H9 (cell line): ENCODE measurements at regions not wholly inside any gene's neighbourhood (a gene's known extent, or its start where the extent isn't known, plus 50 kb on each side); places are given as distances from the start of the nearest gene placed in this dataset.

Experiments
- DNase-seq: peaks from one replicate; pipeline ENCODE4 v3.0.0-alpha.2; 2017
- H2AFZ ChIP-seq: one replicate; pipeline ENCODE4 v1.6.1; 2013; ENCODE audit warnings: mild to moderate bottlenecking, low read length, control low read depth, moderate library complexity
- H2AK5ac ChIP-seq: 2 replicates; pipeline ENCODE4 v1.6.1; 2013; ENCODE audit warnings: low read length, control low read depth, mixed read lengths; ENCODE audit not compliant: insufficient read length
- H2BK120ac ChIP-seq: one replicate; pipeline ENCODE4 v1.6.1; 2013; ENCODE audit warnings: low read depth, mild to moderate bottlenecking, low read length, control low read depth, inconsistent platforms; ENCODE audit not compliant: poor library complexity, severe bottlenecking
- H2BK12ac ChIP-seq: 2 replicates; pipeline ENCODE4 v1.6.1; 2013; ENCODE audit warnings: low read length, control low read depth, mixed read lengths, low read depth; ENCODE audit not compliant: insufficient read length
- H2BK15ac ChIP-seq: 2 replicates; pipeline ENCODE4 v1.6.1; 2013; ENCODE audit warnings: low read depth, low read length, control low read depth
- H2BK20ac ChIP-seq: one replicate; pipeline ENCODE4 v1.6.1; 2013; ENCODE audit warnings: low read depth, mild to moderate bottlenecking, low read length, control low read depth, inconsistent platforms; ENCODE audit not compliant: poor library complexity, severe bottlenecking
- H2BK5ac ChIP-seq: 2 replicates; pipeline ENCODE4 v1.6.1; 2013; ENCODE audit warnings: low read length, control low read depth, mixed read lengths; ENCODE audit not compliant: insufficient read length
- H3K14ac ChIP-seq: 2 replicates; pipeline ENCODE4 v1.6.1; 2013; ENCODE audit warnings: low read length, control low read depth; ENCODE audit not compliant: insufficient read depth
- H3K18ac ChIP-seq: 2 replicates; pipeline ENCODE4 v1.6.1; 2013; ENCODE audit warnings: low read depth, mild to moderate bottlenecking, mixed read lengths, low read length, control low read depth; ENCODE audit not compliant: insufficient read length
- H3K23ac ChIP-seq: 2 replicates; pipeline ENCODE4 v1.6.1; 2013; ENCODE audit warnings: low read length, control low read depth, mixed read lengths, low read depth; ENCODE audit not compliant: insufficient read length
- H3K23me2 ChIP-seq: 2 replicates; pipeline ENCODE4 v1.6.1; 2013; ENCODE audit warnings: low read depth, mild to moderate bottlenecking, mixed read lengths, low read length, control low read depth; ENCODE audit not compliant: insufficient read length, poor library complexity, severe bottlenecking
- H3K27ac ChIP-seq: 2 replicates; pipeline ENCODE4 v1.5.1; 2013; ENCODE audit warnings: low read length, control low read depth, mixed read lengths, low read depth; ENCODE audit not compliant: insufficient read length
- H3K27me3 ChIP-seq: 2 replicates; pipeline ENCODE4 v1.6.1; 2013; ENCODE audit warnings: low read length, control low read depth, inconsistent platforms; ENCODE audit not compliant: insufficient read depth
- H3K4ac ChIP-seq: 2 replicates; pipeline ENCODE4 v1.6.1; 2013; ENCODE audit warnings: low read depth, mild to moderate bottlenecking, control low read depth, inconsistent platforms, low read length, moderate library complexity
- H3K4me1 ChIP-seq: 2 replicates; pipeline ENCODE4 v1.6.1; 2013; ENCODE audit warnings: low read length, control low read depth, inconsistent platforms; ENCODE audit not compliant: insufficient read depth
- H3K4me2 ChIP-seq: 2 replicates; pipeline ENCODE4 v1.6.1; 2013; ENCODE audit warnings: low read length, control low read depth, mixed read lengths; ENCODE audit not compliant: insufficient read length, insufficient read depth
- H3K56ac ChIP-seq: 2 replicates; pipeline ENCODE4 v1.6.1; 2013; ENCODE audit warnings: low read depth, mild to moderate bottlenecking, mixed read lengths, low read length, control low read depth; ENCODE audit not compliant: insufficient read length
- H3K79me1 ChIP-seq: 2 replicates; pipeline ENCODE4 v1.6.1; 2013; ENCODE audit warnings: low read depth, mild to moderate bottlenecking, moderate library complexity, low read length, control low read depth, inconsistent platforms; ENCODE audit not compliant: insufficient read depth, poor library complexity, severe bottlenecking
- H3K79me2 ChIP-seq: 2 replicates; pipeline ENCODE4 v1.6.1; 2013; ENCODE audit warnings: low read length, control low read depth, inconsistent platforms; ENCODE audit not compliant: insufficient read depth
- H3K9ac ChIP-seq: 2 replicates; pipeline ENCODE4 v1.6.1; 2013; ENCODE audit warnings: low read length, control low read depth, mixed read lengths; ENCODE audit not compliant: insufficient read length; ENCODE audit errors: extremely low read depth
- H3K9me3 ChIP-seq: one replicate; pipeline ENCODE4 v1.6.1; 2013; ENCODE audit warnings: low read depth, low read length, inconsistent platforms; ENCODE audit not compliant: control insufficient read depth
- H3T11ph ChIP-seq: one replicate; pipeline ENCODE4 v1.6.1; 2013; ENCODE audit warnings: mild to moderate bottlenecking, low read length, control low read depth, inconsistent platforms
- H4K20me1 ChIP-seq: one replicate; pipeline ENCODE4 v1.6.1; 2013; ENCODE audit not compliant: control insufficient read depth, insufficient read length, insufficient read depth
- H4K5ac ChIP-seq: 2 replicates; pipeline ENCODE4 v1.6.1; 2013; ENCODE audit warnings: low read depth, mild to moderate bottlenecking, mixed read lengths, low read length, control low read depth; ENCODE audit not compliant: insufficient read length
- H4K8ac ChIP-seq: replicated peaks from 2 replicates; pipeline ENCODE4 v1.6.1; 2013; ENCODE audit warnings: low read length, control low read depth, mixed read lengths, low read depth; ENCODE audit not compliant: insufficient read length
- H4K91ac ChIP-seq: 2 replicates; pipeline ENCODE4 v1.6.1; 2013; ENCODE audit warnings: low read depth, mild to moderate bottlenecking, moderate library complexity, mixed read lengths, low read length, control low read depth; ENCODE audit not compliant: insufficient read length
- H3K27ac Mint-ChIP-seq, 3 experiments: 2 replicates in 2 of 3; 3 replicates in 1 of 3; pipeline ENCODE4 v1.8.0; 2020 to 2021; ENCODE audit warnings: mixed read lengths in 3 of 3, mild to moderate bottlenecking in 1 of 3, moderate library complexity in 1 of 3
- H3K27me3 Mint-ChIP-seq: 2 replicates; pipeline ENCODE4 v1.8.0; 2021; ENCODE audit warnings: low read depth, mild to moderate bottlenecking, moderate library complexity, mixed read lengths
- H3K36me3 Mint-ChIP-seq, 3 experiments: 2 replicates in 2 of 3; 3 replicates in 1 of 3; pipeline ENCODE4 v1.8.0; 2020 to 2021; ENCODE audit warnings: low read depth in 3 of 3, mixed read lengths in 3 of 3; ENCODE audit not compliant: insufficient read depth in 1 of 3
- H3K4me1 Mint-ChIP-seq, 2 experiments: 2 replicates each; pipeline ENCODE4 v1.8.0; 2020; ENCODE audit warnings: mixed read lengths in 2 of 2
- H3K4me3 Mint-ChIP-seq, 2 experiments: 2 replicates in 1 of 2; 3 replicates in 1 of 2; pipeline ENCODE4 v1.8.0; 2020 to 2021; ENCODE audit warnings: mild to moderate bottlenecking in 2 of 2, mixed read lengths in 2 of 2, moderate library complexity in 1 of 2
- H3K9me3 Mint-ChIP-seq, 2 experiments: 2 replicates in 1 of 2; 3 replicates in 1 of 2; pipeline ENCODE4 v1.8.0; 2020; ENCODE audit warnings: mild to moderate bottlenecking in 2 of 2, mixed read lengths in 2 of 2, moderate library complexity in 1 of 2
- WGBS: extraction: QIAGEN DNeasy Blood & Tissue Kit; methylation state at CpG from one replicate; pipeline ENCODE4 v1.1.7; 2013; ENCODE audit warnings: missing lambda C conversion rate, low lambda C conversion rate, mixed read lengths; ENCODE audit not compliant: insufficient read length; ENCODE audit errors: extremely low coverage; 5-methylcytosine and 5-hydroxymethylcytosine counted together
- TF ChIP-seq, protein P1 (sequence below): fragments of 200-600 bp; sonication (generic); conservative IDR thresholded peaks from 3 replicates; pipeline ENCODE4 v1.8.0; 2021; ENCODE audit warnings: antibody characterized with exemption, mild to moderate bottlenecking

DNA sequence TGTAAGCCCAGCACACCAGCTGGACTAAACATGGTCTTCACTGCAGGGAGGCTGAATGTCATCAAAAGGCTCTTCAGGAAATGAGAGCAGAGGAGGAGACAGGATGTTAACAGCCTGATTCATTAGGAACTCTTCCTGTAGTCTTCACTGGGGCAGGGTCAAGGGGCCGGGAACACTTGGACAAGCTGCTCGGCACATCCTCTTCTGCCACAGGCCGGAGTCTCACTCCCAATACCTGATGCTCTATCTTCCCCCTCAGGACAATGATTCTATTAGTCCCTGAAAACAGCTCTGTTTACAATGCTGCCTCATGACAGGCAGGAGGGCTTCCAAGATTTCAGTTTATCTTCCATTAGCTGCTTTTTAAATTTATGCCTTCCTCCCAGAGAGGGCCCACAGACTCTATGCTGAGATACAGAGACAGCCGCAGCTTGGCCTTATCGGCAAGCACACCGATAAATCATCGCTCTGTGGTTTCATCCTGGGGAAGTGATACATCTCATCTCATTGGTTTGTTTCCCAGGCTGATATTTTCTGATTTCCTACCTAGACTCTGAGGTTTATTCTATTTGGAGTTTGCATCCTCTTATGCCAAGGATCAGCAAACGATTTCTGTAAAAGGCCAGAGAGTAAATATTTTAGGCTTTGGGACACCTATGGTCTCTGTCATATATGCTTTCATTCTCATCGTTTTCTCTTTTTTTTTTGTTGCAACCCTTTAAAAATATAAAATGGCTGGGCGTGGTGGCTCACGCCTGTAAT is 214.0 kb upstream of the ASIC2 start:
- Histone ChIP-seq H3K9ac (no peak overlapping the region), H3K4me2 (no peak overlapping the region), H2BK20ac (no peak overlapping the region), H3K9me3 (no peaks in the 10 kb centered on the region), H3K79me2 (no peaks in the 10 kb centered on the region), H2AFZ (no peak overlapping the region), H4K8ac (no peak overlapping the region), H4K5ac (no peak overlapping the region), H3K23ac (no peak overlapping the region), H4K20me1 (no peaks in the 10 kb centered on the region), H3K23me2 (no peaks in the 10 kb centered on the region), H3K14ac (peak overlapping the region; percentile 36; the same call in 1 of the 2 replicates), H2BK15ac (no peak overlapping the region), H3K79me1 (no peaks in the 10 kb centered on the region), H3K4ac (no peak overlapping the region), H2AK5ac (no peak overlapping the region), H3K4me1 (no peaks in the 10 kb centered on the region), H4K91ac (no peak overlapping the region), H2BK120ac (no peak overlapping the region), H2BK5ac (no peak overlapping the region), H3K18ac (no peak overlapping the region), H3K56ac (no peak overlapping the region), H3K27me3 (no peaks in the 10 kb centered on the region), H2BK12ac (no peak overlapping the region), H3T11ph (no peak overlapping the region), H3K27ac (no peak overlapping the region)
- no peaks in the 10 kb centered on the region; a peak in 1 of 5 replicates for H3K9me3 Mint-ChIP-seq
- no peaks in the 10 kb centered on the region for H3K4me1 Mint-ChIP-seq
- H3K27ac Mint-ChIP-seq, result no peak overlapping the region; a peak in 1 of 7 replicates
- peaks cover 21% of the 10 kb centered on the region for H3K27me3 Mint-ChIP-seq
- TF ChIP-seq, protein P1, sequence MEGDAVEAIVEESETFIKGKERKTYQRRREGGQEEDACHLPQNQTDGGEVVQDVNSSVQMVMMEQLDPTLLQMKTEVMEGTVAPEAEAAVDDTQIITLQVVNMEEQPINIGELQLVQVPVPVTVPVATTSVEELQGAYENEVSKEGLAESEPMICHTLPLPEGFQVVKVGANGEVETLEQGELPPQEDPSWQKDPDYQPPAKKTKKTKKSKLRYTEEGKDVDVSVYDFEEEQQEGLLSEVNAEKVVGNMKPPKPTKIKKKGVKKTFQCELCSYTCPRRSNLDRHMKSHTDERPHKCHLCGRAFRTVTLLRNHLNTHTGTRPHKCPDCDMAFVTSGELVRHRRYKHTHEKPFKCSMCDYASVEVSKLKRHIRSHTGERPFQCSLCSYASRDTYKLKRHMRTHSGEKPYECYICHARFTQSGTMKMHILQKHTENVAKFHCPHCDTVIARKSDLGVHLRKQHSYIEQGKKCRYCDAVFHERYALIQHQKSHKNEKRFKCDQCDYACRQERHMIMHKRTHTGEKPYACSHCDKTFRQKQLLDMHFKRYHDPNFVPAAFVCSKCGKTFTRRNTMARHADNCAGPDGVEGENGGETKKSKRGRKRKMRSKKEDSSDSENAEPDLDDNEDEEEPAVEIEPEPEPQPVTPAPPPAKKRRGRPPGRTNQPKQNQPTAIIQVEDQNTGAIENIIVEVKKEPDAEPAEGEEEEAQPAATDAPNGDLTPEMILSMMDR, result no peak
- H3K36me3 Mint-ChIP-seq, result no peaks in the 10 kb centered on the region
- no peak for DNase-seq
- H3K4me3 Mint-ChIP-seq, result no peak overlapping the region
- WGBS, result no CpG with 5 or more reads among the region's 11 CpGs
